Testis (tissue), 2 donors: ENCODE measurements at regions not wholly inside any gene's neighbourhood (a gene's known extent, or its start where the extent isn't known, plus 50 kb on each side); places are given as distances from the start of the nearest gene placed in this dataset.

Experiments
- DNase-seq: peaks from one replicate; pipeline ENCODE4 v3.0.0-alpha.2; 2019
- H3K27ac ChIP-seq, 2 donors: fragments of 200-600 bp; sonication (generic); one replicate each; pipeline ENCODE4 v1.5.1; 2019
- H3K27me3 ChIP-seq: fragments of 200-600 bp; sonication (generic); one replicate; pipeline ENCODE4 v1.5.1; 2019
- H3K36me3 ChIP-seq: fragments of 200-600 bp; sonication (generic); one replicate; pipeline ENCODE4 v1.5.1; 2017; ENCODE audit warnings: low read depth; ENCODE audit errors: missing control alignments
- H3K4me1 ChIP-seq: fragments of 200-600 bp; sonication (generic); one replicate; pipeline ENCODE4 v1.5.1; 2019
- H3K4me3 ChIP-seq, 2 donors: fragments of 200-600 bp; sonication (generic); one replicate each; pipeline ENCODE4 v1.5.1; 2017 to 2019
- H3K9me3 ChIP-seq: fragments of 200-600 bp; sonication (generic); one replicate; pipeline ENCODE4 v1.5.1; 2017
- POLR2A ChIP-seq: fragments of 450-650 bp; IDR thresholded peaks from one replicate; pipeline ENCODE4 v1.6.1; 2017; ENCODE audit warnings: antibody characterized with exemption, mild to moderate bottlenecking, moderate library complexity
- WGBS, 2 donors: methylation state at CpG; one replicate each; pipeline ENCODE4 v1.1.5; 2018; 5-methylcytosine and 5-hydroxymethylcytosine counted together
- intact Hi-C: fragments of 100-400 bp; cut with DNase I; formaldehyde crosslinking; loops from one replicate; pipeline ENCODE4 v1.15.1; 2023; ENCODE audit warnings: low total_unique reads
- small RNA-seq, 2 donors: library from RNA; depleted of rRNA; stranded (forward); fragments of <200 nt; gene quantifications; one replicate each; pipeline ENCODE3, GENCODE V24; 2016
- TF ChIP-seq, protein P1 (sequence below), 3 experiments: fragments of 450-650 bp in 2 of 3; fragments of 200-600 bp in 1 of 3; sonication (generic) in 1 of 3; IDR thresholded peaks; one replicate each; pipeline ENCODE4 v1.5.1; 2016 to 2019; ENCODE audit warnings: antibody characterized with exemption in 3 of 3, mild to moderate bottlenecking in 2 of 3, moderate library complexity in 1 of 3

DNA sequence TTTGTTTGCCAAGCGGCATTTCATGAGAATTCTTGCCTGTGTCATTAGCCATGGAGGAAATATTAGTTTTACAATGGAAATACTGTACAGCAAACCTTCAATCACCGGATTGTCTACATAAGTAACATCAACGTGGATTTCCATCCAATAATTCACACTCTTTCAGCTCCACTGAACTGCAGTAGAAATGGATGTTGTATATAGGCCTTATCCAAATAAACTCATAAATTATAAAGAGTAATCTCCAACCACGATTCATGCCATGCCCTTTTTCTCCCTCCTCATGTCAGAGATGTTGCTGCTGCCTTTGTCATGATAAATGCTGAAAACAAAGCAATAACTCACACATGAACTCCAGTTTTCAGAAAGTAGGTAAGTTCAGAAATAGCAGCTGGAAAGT is 54.9 kb upstream of the EYS start:
- no peak for TF ChIP-seq POLR2A
- TF ChIP-seq, protein P1, sequence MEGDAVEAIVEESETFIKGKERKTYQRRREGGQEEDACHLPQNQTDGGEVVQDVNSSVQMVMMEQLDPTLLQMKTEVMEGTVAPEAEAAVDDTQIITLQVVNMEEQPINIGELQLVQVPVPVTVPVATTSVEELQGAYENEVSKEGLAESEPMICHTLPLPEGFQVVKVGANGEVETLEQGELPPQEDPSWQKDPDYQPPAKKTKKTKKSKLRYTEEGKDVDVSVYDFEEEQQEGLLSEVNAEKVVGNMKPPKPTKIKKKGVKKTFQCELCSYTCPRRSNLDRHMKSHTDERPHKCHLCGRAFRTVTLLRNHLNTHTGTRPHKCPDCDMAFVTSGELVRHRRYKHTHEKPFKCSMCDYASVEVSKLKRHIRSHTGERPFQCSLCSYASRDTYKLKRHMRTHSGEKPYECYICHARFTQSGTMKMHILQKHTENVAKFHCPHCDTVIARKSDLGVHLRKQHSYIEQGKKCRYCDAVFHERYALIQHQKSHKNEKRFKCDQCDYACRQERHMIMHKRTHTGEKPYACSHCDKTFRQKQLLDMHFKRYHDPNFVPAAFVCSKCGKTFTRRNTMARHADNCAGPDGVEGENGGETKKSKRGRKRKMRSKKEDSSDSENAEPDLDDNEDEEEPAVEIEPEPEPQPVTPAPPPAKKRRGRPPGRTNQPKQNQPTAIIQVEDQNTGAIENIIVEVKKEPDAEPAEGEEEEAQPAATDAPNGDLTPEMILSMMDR (IDR thresholded peaks at IDR 0.05), result no peak
- H3K9me3 ChIP-seq, result no peaks in the 10 kb centered on the region
- H3K36me3 ChIP-seq, result no peaks in the 10 kb centered on the region
- H3K27ac ChIP-seq, result no peak overlapping the region
- intact Hi-C loops, result no loop called here
- H3K27me3 ChIP-seq, result no peaks in the 10 kb centered on the region
- no peak for DNase-seq
- no peak overlapping the region for H3K4me3 ChIP-seq
- no peaks in the 10 kb centered on the region for H3K4me1 ChIP-seq
- WGBS, 2 donors, result 58 to 65% methylated on average over 4 of the region's 4 CpGs

GRCh38 chr6:65760285-65760684 is 53.3 kb upstream of the EYS start:
- no peak overlapping the region for H3K4me3 ChIP-seq
- no peak for TF ChIP-seq POLR2A
- TF ChIP-seq, protein P1 (IDR thresholded peaks at IDR 0.05), result no peak
- no peaks in the 10 kb centered on the region for H3K27me3 ChIP-seq
- H3K4me1 ChIP-seq, result no peaks in the 10 kb centered on the region
- H3K9me3 ChIP-seq, result no peaks in the 10 kb centered on the region
- H3K36me3 ChIP-seq, result no peaks in the 10 kb centered on the region
- WGBS, 2 donors, result 85 to 90% methylated on average over 1 of the region's 1 CpG
- no peak for DNase-seq
- intact Hi-C loops, result no loop called here
- no peak overlapping the region for H3K27ac ChIP-seq

Small RNAs in the stretch of these regions (small RNA-seq; reads per million reads assigned to genes)
- 0 reads per million in 2 donors for gene RF00019
- gene RF00571, result 0 reads per million in 2 donors
- 0.09 to 0.18 reads per million in 2 donors for gene RNA5SP208
- 0 reads per million in 2 donors for gene RNU6-280P
- 0 reads per million in 2 donors for gene RNU7-66P
